NCI-H2196 (cell line): ENCODE measurements at regions not wholly inside any gene's neighbourhood (a gene's known extent, or its start where the extent isn't known, plus 50 kb on each side); places are given as distances from the start of the nearest gene placed in this dataset.

ENCODE experiments used
- DNase-seq: peaks from one replicate; lab custom pipeline; 2025; ENCODE audit not compliant: unreplicated experiment; lab: John Stamatoyannopoulos, UW

DNA sequence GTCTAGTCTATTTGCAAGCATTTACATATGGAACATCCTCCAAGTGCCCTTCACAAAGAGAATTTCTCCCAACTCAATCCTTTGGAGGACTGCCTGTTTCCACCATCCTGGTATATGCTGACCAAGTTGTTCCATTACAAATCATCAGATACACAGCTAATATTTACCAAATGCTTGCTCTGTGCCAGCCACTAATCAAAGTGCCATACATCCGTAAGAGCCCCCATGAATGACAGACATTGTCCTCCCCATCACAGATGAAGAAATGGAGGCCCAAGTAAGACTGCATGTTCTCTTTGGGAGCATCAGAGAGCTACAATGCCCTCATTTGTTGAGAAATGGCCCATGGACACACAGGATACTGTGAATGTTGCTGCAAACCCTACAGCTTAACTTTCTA, 130.0 kb upstream of the BACE2 start:
- DNase-seq: no peak

DNA sequence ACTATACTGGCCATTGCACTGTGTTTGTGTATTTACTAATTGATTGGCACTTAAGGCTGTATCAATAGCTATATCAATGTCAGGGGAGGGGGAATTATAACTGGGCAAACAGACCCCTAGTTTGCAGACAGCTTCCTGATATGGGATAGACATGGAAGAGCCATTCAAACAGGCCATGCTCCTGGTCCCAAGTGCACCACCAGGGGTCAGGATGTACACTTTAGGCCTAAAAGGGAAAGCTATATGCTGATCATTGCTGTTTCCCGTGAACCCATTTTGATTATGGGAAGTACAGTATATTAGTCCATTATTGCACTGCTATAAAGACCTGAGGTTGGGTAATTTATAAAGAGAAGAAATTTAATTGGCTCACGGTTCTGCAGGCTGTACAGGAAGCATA, 124.9 kb upstream of the BACE2 start:
- DNase-seq: no peak

DNA sequence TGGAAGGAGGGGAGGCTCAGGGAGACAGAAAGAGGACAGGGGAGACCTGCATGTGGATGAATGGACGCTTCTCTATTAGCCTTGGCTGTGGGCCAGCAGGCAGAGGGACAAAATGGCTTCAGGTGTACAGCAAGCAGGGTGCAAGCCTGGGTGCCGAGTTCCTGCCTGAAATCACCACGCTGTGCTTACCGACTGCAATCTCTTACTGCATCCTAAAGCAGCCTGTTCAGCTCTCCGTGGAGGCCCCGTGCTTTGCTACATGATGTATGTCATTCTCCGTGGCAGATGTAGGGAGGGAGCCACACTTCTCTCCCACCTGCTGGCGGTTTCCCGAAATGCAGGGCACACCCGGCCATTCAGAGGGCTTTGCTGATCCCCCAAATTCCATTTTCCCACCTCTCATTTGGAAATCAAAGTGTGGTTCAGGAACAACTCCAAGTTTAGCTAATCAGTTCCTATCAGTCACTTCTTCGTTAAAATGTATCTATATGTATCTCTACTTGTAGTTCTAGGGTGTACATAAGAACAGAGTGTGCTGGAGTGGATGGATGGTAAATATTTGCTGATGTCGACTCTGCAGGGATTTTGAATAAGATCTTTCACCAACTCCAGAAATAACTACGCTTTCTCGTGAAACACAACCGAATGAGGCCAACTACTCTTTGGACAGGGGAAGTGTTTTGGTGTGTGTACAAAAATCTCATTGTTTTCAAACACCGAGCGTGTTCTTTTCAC, 122.3 kb upstream of the BACE2 start:
- DNase-seq: peak; percentile 45

GRCh38 chr21:41048145-41048544, 119.8 kb upstream of the BACE2 start:
- DNase-seq: no peak

GRCh38 chr21:41048623-41049022, 119.3 kb upstream of the BACE2 start:
- no peak for DNase-seq

GRCh38 chr21:41052820-41053555, 115.0 kb upstream of the BACE2 start:
- DNase-seq: no peak

DNA sequence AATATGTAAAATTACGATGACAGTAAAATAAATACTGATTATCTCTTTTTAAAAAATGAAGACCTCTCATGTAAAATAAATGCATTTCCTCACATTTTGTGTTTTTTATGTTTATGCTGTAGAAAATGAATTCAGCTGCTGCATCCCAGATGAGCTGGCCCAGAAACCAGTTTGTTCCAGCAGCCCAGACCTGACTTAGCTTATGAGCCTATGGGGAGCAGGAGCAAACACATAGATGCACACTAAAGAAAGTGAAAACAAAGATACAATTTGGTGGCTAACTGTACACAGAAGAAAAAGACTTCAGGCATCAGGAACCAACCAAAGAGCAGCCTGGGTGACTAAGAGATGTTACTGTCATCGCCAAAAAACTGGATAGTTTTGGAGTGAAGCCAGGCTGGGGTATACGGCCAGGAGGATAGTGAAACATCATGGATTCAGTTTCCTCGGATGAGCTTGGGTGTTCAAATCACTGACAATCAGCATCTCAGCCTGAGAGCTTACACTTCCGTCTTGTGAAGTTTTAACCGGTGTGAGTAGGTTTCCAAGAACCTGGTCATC, 113.9 kb upstream of the BACE2 start:
- no peak for DNase-seq

DNA sequence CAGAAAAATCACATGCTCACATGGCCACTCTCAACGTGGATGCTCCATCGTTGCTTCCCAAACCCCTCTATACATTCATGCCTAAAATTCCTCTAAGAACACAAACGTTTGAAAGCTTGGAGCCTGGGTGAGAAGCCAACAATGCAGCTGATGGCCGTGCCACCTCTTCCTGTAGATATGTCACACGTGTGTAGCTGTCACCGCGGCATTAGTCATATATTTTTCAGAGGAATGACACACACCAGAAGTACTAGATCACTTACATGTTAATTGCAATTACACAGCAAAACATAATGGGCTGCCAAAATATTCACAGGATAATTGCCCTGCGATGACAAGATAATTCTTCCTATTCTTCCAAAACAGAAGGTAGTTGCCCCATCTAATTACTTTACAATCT, 112.7 kb upstream of the BACE2 start:
- no peak for DNase-seq

DNA sequence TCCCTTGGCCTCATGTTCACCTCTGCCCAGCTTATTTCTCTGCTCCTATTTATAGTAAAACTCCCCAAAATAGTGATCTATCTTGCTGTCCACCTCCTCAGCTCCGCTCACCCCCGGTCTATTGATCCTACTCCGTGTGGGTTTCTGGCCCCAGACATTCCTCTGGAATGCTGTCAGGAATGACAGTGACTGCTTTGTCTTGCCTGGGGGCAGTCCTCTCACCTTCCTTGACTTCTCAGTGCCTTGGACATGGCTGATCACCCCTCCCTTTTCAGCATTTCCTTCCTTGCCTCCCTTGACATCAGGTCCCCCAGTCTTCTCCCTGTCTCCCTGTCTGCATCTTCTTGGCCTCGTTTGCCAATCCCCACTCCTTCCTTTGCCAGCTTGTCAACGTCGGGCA, 108.1 kb upstream of the BACE2 start:
- DNase-seq: no peak

- no peak for DNase-seq
Observed at GRCh38 chr21:41061701-41062100, 106.3 kb upstream of the BACE2 start.

DNA sequence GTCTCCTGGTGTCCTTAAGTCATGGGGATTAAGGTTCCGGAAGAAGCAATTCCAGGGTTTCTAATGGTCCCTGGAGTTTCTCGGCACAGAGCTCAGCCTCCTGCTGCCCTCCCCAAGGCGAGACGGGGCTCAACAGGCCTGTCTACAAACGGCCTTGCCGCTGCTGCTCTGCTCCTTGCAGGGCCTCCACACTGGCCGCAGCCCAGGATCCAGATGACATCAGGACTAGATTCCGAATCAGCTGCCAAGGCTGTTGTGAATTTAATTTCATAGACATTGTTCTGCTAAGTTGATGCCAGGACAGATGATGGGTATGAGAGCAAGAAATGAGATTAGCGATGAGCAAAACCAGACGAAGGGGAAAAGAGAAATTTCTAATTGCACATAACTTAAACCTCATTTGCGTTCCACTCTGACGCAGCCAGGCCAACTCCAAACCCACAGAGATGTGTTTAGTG, 103.6 kb upstream of the BACE2 start:
- no peak for DNase-seq

- no peak for DNase-seq
Observed at GRCh38 chr21:41064951-41065350, 103.0 kb upstream of the BACE2 start.

DNA sequence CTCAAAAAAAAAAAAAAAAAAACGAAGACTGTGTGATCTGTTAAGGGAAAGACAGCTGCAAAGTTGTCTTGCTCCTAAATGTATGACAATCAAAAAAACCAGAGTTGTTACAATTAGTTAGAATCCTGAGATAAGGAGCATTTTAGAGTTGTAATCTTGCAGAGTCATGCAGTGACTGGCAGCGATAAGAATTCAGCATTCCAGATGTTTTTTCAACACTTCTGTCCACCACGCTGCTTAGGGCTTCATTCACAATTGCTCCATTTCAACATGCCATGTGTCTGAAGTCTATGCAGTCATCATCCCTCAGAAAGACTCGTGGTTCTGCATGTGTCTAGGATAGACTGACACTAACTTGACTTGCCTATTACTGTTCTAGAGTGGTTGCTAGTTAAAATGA, 102.4 kb upstream of the BACE2 start:
- DNase-seq: no peak

DNA sequence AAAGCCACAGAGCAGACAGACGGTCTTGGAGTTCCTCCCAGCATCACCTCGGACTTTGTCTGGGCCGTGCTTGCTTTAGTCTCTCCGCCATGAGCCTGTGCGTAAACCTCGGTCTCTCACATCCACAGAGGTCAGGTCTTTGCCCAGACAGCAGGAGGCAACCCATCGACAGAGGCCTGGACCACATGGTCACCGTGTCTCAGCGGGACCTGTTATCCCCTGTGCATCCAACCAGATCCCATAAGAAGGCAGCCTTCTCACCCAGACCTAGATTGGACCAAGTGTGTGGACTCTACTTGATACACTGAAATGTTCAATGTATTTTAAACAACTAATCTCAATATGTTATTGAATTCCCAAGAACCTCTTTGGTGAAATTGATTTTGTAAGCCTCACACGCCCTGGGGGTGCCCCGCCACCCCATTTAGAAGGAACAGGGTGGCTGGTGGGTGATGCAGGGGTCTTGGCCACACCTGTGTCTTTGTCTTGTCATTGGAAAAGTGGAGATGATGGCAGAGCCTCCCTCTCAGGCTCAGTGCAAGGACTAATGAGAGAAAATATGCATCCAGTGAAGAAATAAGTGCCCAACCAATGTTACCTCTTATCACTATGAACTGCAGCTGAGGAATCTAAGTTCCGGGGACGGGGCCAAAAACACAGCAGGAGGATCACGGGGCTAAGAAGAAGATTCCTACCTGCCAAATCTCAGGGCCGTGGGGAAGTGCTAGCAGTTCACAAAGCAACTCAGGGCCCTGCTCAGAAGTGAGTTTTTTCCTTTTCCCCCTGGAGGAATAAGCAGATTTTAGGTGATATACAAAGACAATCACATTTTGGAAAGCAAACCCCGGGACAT, 101.6 kb upstream of the BACE2 start:
- no peak for DNase-seq

GRCh38 chr21:41067709-41068108, 100.3 kb upstream of the BACE2 start:
- DNase-seq: no peak

DNA sequence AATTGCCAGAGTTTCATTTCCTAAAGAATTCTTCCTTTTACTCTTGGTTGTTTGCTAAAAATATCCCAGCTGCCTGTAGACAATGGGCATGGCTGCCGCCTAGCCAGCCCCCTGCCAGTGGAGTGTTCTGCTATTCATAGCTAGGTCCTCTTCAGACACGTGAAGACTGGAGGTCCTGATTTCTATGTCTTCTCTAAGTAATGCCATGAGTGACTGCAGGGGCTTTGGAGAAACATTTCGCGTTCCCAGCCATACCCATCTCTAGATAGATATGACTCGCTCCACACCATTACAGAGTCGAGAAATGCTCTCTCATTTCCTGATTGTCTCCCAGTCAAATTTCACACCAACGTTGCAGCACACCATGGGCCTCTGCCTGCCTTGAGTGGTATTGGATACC, 99.5 kb upstream of the BACE2 start:
- no peak for DNase-seq

DNA sequence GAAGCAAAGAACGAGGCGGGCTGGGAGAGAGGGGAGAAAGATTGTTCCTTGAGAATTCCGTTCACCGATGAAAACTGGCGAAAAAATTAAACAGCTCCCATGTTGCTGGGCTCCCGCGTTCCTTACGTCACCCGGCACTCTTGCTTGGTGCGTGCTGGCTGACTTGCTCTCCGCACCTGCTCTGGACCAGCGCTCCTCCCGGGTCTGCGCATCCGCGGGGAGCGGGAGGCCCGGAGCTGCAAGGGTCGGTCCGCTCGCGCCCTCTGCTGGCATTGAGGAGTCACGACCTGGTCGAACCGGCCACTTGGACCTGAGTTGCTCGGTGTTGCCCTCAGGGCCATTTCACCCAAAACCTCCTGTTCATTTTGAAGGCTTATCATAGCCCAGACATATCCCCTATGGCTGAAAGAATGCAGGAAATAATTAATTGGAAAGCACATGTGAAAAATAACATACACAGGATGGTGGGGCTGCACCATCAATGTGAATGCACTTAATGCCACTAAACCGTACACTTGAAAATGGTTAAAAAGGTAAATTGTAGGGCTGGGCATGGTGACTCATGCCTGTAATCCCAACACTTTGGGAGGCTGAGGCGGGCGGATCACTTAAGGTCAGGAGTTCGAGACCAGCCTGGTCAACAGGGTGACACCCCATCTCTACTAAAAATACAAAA, 98.9 kb upstream of the BACE2 start:
- DNase-seq: peak; percentile 92

GRCh38 chr21:41070284-41070683, 97.7 kb upstream of the BACE2 start:
- DNase-seq: no peak

GRCh38 chr21:41071258-41072171, 96.4 kb upstream of the BACE2 start:
- DNase-seq: no peak

GRCh38 chr21:41073558-41073957, 94.4 kb upstream of the BACE2 start:
- DNase-seq: no peak
